Mononuclear cell (primary cell): ENCODE measurements at regions not wholly inside any gene's neighbourhood (a gene's known extent, or its start where the extent isn't known, plus 50 kb on each side); places are given as distances from the start of the nearest gene placed in this dataset.
"Not testable (repeated sequence)": the region's sequence is repeated elsewhere in the genome, so short reads cannot be mapped to it uniquely, and the experiment has no call there.

Experiments used
- H3K27me3 ChIP-seq: 2 replicates; pipeline ENCODE4 v1.6.0; 2011; ENCODE audit warnings: low read length, control low read depth; ENCODE audit not compliant: insufficient read depth
- H3K4me1 ChIP-seq: 2 replicates; pipeline ENCODE4 v1.5.1; 2011; ENCODE audit warnings: mild to moderate bottlenecking, low read length, control low read depth; ENCODE audit not compliant: insufficient read depth
- H3K4me3 ChIP-seq: 2 replicates; pipeline ENCODE4 v1.5.1; 2011; ENCODE audit warnings: mild to moderate bottlenecking, low read length, moderate library complexity
- H3K9me3 ChIP-seq: 2 replicates; pipeline ENCODE4 v1.5.1; 2011; ENCODE audit warnings: low read depth, mild to moderate bottlenecking, control low read depth, low read length

DNA sequence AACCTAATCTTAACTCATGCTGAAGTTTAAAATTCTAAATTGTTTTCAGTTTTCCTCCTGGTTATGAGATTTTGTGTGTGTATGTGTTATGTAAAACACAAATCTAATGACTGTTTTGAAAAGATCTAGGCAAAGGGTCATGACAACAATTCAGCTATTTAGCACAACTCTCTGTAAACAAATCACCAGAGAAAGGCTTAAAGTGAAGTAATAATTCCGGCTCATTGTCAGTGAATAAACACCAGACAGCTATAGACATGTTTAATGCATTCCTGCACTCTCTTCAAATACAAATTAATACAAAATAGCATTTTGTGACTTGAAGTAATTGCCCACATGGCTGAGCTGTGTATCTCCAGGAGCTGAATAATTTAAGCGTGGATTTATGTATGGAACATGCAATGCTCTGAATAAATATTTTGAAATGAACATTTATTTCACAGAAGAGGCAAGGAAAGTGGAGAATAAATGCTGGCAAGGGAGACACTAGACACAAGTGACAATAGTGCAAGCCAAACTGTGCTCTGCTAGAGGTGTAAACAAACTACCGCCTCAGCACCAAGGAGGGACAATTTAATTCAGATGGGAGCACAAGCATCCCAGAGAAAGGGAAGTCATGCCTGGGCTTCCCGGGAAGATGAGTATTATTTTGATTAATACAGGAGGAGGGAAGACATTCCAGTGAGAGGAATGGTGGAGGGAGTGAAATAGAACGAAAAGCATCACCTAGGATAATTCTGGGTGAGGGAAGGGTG lies 133.6 kb upstream of the XPO1 start:
- H3K27me3 ChIP-seq, result no peaks in the 10 kb centered on the region

DNA sequence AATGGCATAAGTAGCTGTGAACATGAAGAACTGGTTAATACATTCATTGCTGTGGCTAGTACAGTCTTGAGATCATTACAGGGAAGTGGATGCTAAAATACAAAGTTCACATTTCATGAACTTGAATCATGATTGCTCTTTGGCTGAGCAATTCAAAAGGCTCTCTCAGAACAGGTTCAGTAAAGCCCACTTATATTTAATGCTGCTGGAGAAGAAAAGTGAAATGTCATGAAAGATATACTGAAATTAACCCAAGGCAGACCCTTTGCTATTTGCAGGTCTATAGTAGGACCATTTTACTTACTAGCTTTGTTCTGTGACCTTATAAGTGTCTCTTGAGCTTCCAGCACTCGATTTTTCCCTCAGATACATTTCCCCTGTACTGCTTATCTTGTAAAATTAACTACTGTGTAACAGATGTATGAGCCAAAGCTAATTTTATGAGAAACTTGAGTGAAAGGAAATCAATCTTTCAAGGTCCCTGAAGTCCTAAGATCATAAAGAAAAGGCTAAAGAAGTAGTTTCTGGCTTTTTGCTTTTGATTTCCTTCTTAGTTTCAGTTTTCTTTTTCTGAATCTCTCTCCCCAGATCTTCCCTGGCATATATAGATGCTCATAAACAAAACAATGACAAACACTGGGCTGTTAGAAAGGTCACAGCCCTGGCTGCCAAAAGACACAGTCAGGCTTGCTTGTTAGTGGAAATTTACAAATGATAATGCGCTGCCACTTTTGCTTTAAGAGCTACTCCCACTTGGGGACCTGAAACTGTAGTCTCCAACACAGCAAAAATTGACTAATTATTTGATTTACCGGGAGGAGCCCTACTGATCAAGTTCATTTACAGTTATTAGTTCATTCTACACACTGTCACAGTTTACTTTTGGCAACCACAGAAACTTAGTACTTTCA lies 132.7 kb upstream of the XPO1 start:
- Histone ChIP-seq H3K4me3 (no peak overlapping the region), H3K4me1 (no peaks in the 10 kb centered on the region), H3K27me3 (no peaks in the 10 kb centered on the region), H3K9me3 (peaks cover 8% of the 10 kb centered on the region)

More for the DNA sequence above, 133.6 kb upstream of the XPO1 start:
- no peak overlapping the region for H3K4me3 ChIP-seq
- peaks cover 8% of the 10 kb centered on the region for H3K9me3 ChIP-seq
- H3K4me1 ChIP-seq, result no peaks in the 10 kb centered on the region

DNA sequence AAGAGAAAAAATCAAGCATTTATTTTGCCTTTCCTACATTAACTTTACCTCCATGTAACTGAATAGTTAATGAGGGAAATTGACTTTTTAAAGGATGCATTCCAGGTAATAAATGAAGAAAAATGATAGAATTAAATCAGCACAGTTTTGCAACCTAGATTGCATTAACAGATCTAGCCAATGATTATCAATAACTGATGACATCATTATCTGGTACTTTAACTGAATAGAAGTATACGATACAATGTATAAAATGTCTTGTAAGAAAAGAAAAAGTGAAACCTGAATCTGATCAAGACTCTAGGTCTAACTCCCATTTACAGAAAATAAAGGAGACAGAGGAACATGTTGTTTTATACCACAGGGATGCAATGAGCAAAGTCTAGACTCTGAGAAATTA lies 126.0 kb upstream of the XPO1 start:
- H3K27me3 ChIP-seq, result no peaks in the 10 kb centered on the region
- H3K4me3 ChIP-seq, result no peak overlapping the region
- no peaks in the 10 kb centered on the region for H3K4me1 ChIP-seq
- no peaks in the 10 kb centered on the region for H3K9me3 ChIP-seq

DNA sequence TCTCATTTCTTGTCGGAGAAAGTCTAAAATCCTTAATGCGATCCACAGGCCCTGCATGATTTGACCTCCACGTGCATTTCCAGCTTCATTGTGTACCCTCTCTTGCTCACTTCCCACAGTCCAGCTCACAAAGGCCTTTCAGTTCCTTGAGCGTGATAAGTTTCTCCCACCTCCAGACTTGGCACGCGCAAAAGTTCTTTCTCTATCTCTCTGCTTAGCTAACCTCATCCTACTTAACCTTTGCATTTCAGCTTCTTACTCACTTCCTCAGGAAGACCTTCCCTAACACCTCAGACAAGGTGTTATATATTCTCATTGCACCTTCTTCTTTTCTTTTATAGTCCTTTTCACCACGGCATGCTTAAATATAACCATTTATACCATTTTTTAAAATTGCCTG lies 124.8 kb upstream of the XPO1 start:
- Histone ChIP-seq H3K4me1 (no peaks in the 10 kb centered on the region), H3K9me3 (no peaks in the 10 kb centered on the region), H3K4me3 (no peak overlapping the region), H3K27me3 (no peaks in the 10 kb centered on the region)

DNA sequence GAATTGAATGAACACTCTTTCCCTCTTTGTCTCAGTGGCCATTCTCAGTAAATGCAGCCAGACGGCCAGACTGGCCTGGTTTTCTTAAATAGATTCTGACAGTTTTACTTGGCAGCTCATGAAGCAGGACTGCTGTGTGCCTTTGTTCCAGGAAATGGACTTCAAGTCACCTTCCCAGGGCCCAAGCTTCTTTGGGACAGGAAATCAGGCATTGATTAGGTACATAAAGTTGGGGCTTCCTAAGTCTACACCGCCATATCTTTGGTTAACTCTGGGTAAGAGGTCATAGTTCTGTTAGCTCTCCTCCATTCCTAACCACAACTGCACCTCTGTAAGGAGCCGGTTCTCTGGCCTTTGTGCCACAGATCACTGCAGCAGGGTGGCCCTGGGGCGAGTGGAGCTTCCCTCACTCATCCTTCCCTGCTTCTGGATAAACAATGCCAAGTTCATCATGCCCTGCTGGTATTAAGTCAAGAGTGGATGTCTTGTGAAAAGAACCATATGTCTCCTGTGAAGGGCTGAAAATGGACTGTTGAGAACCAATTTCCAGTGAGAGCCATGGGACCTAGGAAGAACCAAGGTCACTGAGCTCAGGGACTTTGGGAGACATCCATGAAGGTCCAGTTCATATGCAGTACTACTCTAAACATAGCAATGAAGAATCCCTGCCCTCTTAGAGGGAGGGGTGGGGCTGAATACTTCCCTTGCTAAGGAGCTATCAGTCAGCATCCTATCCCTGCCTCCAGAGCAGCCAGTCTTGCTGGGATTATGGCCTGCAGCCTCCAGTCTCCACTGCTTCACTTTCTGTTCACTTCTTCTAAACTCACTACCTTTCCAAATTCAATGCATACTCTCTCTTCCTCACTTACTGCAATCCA lies 122.6 kb upstream of the XPO1 start:
- Histone ChIP-seq H3K9me3 (no peaks in the 10 kb centered on the region), H3K4me1 (no peaks in the 10 kb centered on the region), H3K27me3 (no peaks in the 10 kb centered on the region), H3K4me3 (no peak overlapping the region)

DNA sequence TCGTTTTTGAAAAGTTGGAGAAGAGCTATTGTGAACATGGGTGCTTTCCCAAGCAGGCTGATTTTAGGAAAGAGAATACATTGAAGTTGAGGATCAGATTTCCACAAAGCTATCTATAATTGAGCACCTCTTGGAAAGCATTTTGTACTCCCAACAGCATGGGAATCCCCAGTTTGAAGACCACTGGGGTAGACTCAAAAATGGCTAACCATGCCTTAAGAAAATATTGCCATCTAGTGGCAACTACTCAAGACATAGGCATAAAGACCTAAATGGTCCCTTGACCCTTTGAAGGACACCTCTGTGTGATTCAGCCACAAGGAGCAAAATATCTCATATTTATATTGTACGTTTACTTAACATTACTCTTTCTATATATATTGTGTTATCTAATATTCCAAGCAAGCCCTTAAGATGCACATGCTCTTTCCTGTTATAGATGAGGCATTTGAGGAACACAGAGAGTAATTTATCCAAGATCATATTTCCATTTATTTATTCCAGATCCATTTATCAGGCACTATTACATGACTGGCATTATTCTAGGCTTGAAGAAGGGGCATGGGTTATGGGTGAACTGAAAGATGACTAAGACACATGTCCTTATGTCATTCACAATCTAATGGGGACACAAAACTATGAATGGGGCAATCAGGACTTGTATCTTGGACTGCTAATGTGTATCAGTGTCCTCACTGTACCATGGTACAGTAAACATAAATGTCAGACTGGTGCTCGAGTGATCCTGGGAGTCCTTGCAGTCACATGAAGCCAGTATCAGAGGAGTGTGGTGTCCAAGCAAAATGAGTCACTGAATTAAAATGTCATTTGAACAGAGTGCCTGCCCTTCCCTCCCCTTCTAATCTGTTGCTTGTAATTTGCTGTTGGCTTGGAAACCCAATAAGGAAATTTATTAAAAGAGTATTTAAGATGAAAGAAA lies 121.0 kb upstream of the XPO1 start:
- Histone ChIP-seq H3K4me3 (no peak overlapping the region), H3K9me3 (no peaks in the 10 kb centered on the region), H3K4me1 (no peaks in the 10 kb centered on the region), H3K27me3 (no peaks in the 10 kb centered on the region)

DNA sequence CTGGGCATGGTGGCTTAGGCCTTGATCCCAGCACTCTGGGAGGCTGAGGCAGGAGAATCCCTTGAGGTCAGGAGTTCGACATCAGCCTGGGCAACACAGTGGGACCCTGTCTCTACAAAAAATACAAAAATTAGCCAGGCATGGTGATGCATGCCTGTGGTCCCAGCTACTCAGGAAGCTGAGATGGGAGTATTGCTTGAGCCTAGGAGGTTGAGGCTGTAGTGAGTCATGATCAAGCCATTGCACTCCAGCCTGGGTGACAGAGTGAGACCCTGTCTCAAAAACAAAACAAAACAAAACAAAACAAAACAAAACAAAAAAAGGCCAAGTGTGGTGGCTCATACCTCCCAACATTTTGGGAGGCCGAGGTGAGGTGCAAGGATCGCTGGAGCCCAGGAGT lies 111.8 kb upstream of the XPO1 start:
- H3K27me3 ChIP-seq, H3K9me3 ChIP-seq, H3K4me1 ChIP-seq, H3K4me3 ChIP-seq: not testable (repeated sequence)

DNA sequence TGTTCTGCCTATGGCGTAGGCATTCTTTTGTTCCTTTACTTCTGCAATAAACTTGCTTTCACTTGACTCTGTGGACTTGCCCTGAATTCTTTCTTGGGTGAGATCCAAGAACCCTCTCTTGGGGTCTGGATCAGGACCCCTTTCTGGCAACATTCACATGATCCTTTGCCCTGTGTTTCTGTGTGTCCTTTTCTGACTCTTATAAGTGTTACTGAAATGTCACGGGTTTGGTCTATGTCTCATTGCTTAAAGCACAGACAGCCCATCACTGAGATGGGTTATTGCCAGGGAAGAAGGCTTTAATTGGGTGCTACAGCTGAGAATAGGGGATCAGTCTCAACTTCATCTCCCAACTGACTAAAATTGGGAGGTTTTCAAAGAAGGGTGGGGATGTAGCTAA lies 110.9 kb upstream of the XPO1 start:
- H3K9me3 ChIP-seq, result no peaks in the 10 kb centered on the region
- H3K27me3 ChIP-seq, result no peaks in the 10 kb centered on the region
- H3K4me3 ChIP-seq, result no peak overlapping the region
- H3K4me1 ChIP-seq, result no peaks in the 10 kb centered on the region

DNA sequence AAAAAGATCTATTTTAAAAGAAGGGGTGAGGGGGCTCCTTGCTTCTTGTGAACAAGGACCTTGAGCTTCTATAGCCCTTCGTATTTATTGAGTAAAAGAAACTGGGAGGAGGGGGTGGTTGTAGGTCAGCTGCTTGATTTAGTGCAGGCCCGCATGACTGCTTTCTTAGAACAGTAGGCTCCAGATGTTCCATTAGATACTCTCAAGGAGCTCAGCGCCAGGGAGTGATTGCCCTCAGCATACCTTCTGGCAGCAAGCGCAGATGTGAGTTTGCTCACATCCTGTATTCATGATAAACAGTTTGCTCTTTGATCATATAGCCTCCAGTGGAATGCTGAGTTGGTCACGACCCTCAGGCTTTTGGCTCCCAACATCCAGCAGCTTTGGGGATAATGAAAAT lies 108.9 kb upstream of the XPO1 start:
- Histone ChIP-seq H3K4me3 (no peak overlapping the region), H3K4me1 (no peaks in the 10 kb centered on the region), H3K9me3 (no peaks in the 10 kb centered on the region), H3K27me3 (no peaks in the 10 kb centered on the region)

DNA sequence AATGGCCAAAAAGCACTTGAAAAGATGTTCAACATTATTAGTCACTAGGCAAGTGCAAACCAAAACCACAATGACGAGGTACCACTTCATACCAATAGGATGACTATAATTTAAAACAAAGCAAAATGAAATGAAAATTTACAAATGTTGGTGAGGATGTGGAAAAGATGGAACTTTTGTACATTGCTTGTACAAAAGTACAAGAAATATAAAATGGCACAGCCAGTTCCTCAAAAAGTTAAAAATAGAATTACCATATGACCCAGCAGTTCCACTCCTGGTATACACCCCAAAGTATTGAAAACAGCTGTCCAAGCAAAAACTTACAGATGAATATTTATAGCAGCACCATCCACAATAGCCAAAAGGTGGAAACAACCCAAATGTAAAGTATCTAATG lies 107.8 kb upstream of the XPO1 start:
- H3K9me3 ChIP-seq, result no peaks in the 10 kb centered on the region
- no peaks in the 10 kb centered on the region for H3K4me1 ChIP-seq
- H3K4me3 ChIP-seq, result no peak overlapping the region
- no peaks in the 10 kb centered on the region for H3K27me3 ChIP-seq

DNA sequence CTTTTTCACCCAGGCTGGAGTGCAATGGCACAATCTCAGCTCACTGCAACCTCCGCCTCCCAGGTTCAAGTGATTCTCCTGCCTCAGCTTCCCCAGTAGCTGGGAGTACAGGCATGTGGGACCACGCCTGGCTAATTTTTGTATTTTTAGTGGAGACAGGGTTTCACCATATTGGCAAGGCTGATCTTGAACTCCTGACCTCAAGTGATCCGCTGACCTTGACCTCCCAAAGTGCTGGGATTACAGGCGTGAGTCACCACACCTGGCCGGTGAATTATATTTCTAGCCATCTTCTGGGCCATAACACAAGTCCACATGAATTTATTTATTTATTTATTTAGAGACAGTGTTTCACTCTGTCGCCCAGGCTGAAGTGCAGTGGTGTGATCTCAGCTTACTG lies 105.0 kb upstream of the XPO1 start:
- H3K4me1 ChIP-seq, H3K4me3 ChIP-seq, H3K27me3 ChIP-seq: not testable (repeated sequence)

DNA sequence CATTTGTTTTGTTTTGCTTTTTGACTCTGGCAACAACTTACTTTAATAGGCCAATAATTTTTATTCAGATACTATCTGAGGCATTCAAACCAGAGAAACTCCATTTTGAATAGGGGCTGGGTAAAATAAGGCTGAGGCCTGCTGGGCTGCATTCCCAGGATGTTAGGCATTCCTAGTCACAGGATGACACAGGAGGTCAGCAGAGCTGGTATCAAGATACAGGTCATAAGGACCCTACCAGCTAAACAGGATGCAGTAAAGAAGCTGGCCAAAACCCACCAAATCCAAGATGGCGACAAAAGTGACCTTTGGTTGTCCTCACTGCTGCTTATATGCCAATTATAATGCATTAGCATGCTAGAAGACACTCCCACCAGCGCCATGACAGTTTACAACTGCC lies 102.2 kb upstream of the XPO1 start:
- Histone ChIP-seq H3K27me3 (no peaks in the 10 kb centered on the region), H3K4me1 (no peaks in the 10 kb centered on the region), H3K4me3 (no peak overlapping the region), H3K9me3 (no peaks in the 10 kb centered on the region)

More for the DNA sequence above, 105.0 kb upstream of the XPO1 start:
- not testable (repeated sequence) for H3K9me3 ChIP-seq

DNA sequence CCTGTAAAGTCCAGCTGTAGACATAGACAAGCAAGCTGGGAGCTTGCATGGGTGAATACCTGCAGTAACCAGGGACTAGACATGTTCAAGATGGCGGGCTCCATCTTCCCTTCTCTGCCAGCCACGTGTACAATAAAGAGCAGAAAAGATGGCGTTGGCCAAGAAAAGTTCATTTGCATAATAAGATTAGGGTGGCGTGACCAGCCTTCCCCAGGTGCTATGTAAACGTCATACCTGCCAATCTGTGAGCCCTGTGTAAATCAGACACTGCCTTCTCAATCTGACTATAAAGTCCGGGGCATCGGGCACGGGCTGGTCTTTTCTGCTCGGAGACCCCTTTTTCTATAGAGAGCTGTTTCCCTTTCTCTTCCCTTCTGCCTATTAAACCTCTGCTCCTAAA lies 101.6 kb upstream of the XPO1 start:
- no peaks in the 10 kb centered on the region for H3K27me3 ChIP-seq
- no peaks in the 10 kb centered on the region for H3K4me1 ChIP-seq
- no peak overlapping the region for H3K4me3 ChIP-seq
- no peaks in the 10 kb centered on the region for H3K9me3 ChIP-seq

DNA sequence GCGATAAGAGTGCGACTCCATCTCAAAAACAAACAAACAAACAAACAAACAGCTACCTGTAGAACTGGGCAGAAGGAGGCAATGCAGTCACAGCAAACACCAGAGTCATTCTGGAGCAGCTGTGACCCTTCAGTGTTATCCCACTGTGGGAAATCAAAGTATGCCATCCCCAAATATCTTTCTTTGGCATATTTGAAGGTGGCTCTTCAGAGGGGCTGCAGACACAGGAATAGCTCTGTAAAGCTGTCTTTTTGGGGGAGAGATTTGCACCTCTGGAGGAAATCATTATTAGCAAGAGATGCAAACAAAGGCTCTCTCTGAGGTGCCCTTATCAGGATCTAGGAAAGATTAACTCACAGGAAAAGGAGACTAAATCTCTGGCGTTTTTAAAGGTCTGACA lies 98.5 kb upstream of the XPO1 start:
- H3K9me3 ChIP-seq, result no peaks in the 10 kb centered on the region
- no peaks in the 10 kb centered on the region for H3K4me1 ChIP-seq
- no peak overlapping the region for H3K4me3 ChIP-seq
- no peaks in the 10 kb centered on the region for H3K27me3 ChIP-seq
